Memory B cell (primary cell): ENCODE measurements at regions not wholly inside any gene's neighbourhood (a gene's known extent, or its start where the extent isn't known, plus 50 kb on each side); places are given as distances from the start of the nearest gene placed in this dataset.
"Not testable (repeated sequence)": the region's sequence is repeated elsewhere in the genome, so short reads cannot be mapped to it uniquely, and the experiment has no call there.

Experiments
- ATAC-seq: fragments of 150-1000 bp; cut with Tn5 transposase; 2 replicates; pipeline ENCODE4 v1.10.0; 2021; ENCODE audit warnings: low read depth, mild to moderate bottlenecking, moderate library complexity
- DNase-seq, 2 donors: peaks; one replicate each; pipeline ENCODE4 v3.0.0; 2022; ENCODE audit warnings: low spot score in 2 of 2
- H3K27ac Mint-ChIP-seq: one replicate; pipeline ENCODE4 v1.8.0; 2022; ENCODE audit warnings: mild to moderate bottlenecking, moderate library complexity, mixed read lengths
- H3K27me3 Mint-ChIP-seq: one replicate; pipeline ENCODE4 v1.8.0; 2022; ENCODE audit warnings: mixed read lengths
- H3K36me3 Mint-ChIP-seq: one replicate; pipeline ENCODE4 v1.8.0; 2022; ENCODE audit warnings: mild to moderate bottlenecking, mixed read lengths
- H3K4me1 Mint-ChIP-seq: one replicate; pipeline ENCODE4 v1.8.0; 2022; ENCODE audit warnings: mixed read lengths
- H3K4me3 Mint-ChIP-seq: one replicate; pipeline ENCODE4 v1.8.0; 2022; ENCODE audit warnings: mild to moderate bottlenecking, moderate library complexity, mixed read lengths
- H3K9me3 Mint-ChIP-seq: one replicate; pipeline ENCODE4 v1.8.0; 2022; ENCODE audit warnings: mixed read lengths

DNA sequence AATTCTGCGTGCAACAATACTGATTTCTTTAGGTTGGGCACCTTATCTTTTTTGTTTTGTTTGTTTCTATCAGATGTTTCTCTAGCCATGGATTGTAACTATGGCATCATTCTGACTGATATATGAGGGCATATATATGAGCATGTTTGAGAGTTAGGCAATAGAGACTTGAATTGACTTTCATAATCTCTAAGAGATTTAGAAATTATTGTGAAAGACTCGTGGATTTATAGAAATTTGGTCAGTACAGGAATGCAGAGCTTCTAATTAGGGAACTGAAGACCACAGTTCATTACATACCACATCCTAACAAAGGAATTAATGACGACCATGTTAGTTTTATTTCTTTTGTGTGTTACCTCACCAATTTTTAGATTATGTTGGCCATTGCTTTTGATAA lies 546.0 kb upstream of the GRAMD2B start:
- Mint-ChIP-seq H3K27me3 (peaks cover 3% of the 10 kb centered on the region), H3K36me3 (no peaks in the 10 kb centered on the region), H3K9me3 (no peaks in the 10 kb centered on the region), H3K4me1 (no peaks in the 10 kb centered on the region), H3K4me3 (no peak overlapping the region), H3K27ac (no peak overlapping the region)
- ATAC-seq (no peak), DNase-seq (no peak)

DNA sequence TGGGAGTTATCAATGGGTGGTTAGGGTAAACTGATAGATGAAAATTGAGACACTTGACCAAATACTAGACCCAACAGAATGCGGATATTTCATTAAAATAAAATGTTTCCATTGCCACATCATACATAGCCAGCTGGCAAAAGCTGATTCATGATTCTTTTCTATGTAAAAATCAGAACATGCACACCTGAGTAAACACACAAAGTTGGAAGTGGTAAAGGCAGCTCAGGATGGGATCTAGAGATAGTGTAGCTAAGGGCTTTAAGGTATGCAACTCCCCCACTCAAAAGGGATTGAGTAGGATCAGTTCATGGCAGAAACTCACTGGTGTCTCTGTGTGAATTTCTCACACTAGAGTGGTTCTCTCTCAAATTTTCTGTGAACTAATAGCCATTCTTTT lies 541.1 kb upstream of the GRAMD2B start:
- Mint-ChIP-seq H3K4me3 (no peak overlapping the region), H3K9me3 (no peaks in the 10 kb centered on the region), H3K27me3 (no peaks in the 10 kb centered on the region), H3K36me3 (no peaks in the 10 kb centered on the region), H3K4me1 (no peaks in the 10 kb centered on the region), H3K27ac (no peak overlapping the region)
- ATAC-seq = no peak
- DNase-seq = no peak

DNA sequence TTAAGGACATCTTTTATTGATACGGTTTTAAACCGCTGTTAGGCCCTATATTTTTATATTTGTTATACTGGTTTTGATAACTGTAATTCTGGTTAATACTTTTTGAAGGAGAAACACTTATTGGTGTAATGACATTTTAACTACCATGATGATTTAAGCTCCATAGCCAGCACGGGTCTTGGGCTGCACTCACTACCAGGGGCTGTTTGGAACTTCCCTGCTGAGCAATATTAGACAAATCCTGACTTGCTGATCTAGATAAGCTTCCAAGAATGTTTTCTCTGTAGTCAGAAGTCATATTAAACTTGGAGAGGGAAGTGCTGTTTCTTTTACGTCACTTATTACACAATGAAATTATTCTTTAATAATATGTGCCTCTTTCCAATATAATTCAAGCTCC lies 540.0 kb upstream of the GRAMD2B start:
- DNase-seq (no peak), ATAC-seq (no peak)
- Mint-ChIP-seq H3K27me3 (no peaks in the 10 kb centered on the region), H3K4me3 (no peak overlapping the region), H3K36me3 (no peaks in the 10 kb centered on the region), H3K4me1 (no peaks in the 10 kb centered on the region), H3K9me3 (no peaks in the 10 kb centered on the region), H3K27ac (no peak overlapping the region)

- Mint-ChIP-seq H3K4me3 (no peak overlapping the region), H3K9me3 (no peaks in the 10 kb centered on the region), H3K27me3 (no peaks in the 10 kb centered on the region), H3K4me1 (no peaks in the 10 kb centered on the region), H3K27ac (no peak overlapping the region), H3K36me3 (no peaks in the 10 kb centered on the region)
- no peak for DNase-seq
- no peak for ATAC-seq
Measured at GRCh38 chr5:125888358-125888757, 534.9 kb upstream of the GRAMD2B start.

DNA sequence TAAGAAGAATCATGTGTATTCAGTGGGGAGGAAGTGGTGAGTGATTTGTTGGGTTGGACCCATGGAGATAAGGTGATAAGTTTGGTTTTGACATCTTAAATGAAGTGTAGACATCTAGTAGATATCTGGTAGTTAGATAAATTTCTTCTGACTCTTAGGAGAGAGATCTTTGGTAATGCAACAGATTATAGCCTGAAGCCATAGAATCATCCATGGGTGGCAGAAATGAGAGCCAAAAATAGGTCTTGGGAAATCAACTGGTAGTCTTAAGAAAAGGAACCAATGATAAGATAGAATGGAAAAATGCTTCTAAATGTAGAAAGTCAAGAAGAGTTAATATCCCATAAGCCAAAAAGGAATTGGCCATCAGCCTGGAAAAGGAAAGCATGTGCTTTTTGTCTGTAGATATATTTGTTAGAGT lies 532.7 kb upstream of the GRAMD2B start:
- Mint-ChIP-seq H3K9me3 (no peaks in the 10 kb centered on the region), H3K27ac (no peak overlapping the region), H3K27me3 (no peaks in the 10 kb centered on the region), H3K4me3 (no peak overlapping the region), H3K36me3 (no peaks in the 10 kb centered on the region), H3K4me1 (no peaks in the 10 kb centered on the region)
- ATAC-seq (no peak), DNase-seq (no peak)

GRCh38 chr5:125891061-125891725 lies 532.0 kb upstream of the GRAMD2B start:
- Mint-ChIP-seq H3K9me3 (no peaks in the 10 kb centered on the region), H3K4me1 (no peaks in the 10 kb centered on the region), H3K4me3 (no peak overlapping the region), H3K36me3 (no peaks in the 10 kb centered on the region), H3K27me3 (no peaks in the 10 kb centered on the region), H3K27ac (no peak overlapping the region)
- DNase-seq (no peak), ATAC-seq (no peak)

GRCh38 chr5:125894383-125894782 lies 528.8 kb upstream of the GRAMD2B start:
- ATAC-seq (no peak), DNase-seq (no peak)
- Mint-ChIP-seq H3K27ac (no peak overlapping the region), H3K4me3 (no peak overlapping the region), H3K36me3 (no peaks in the 10 kb centered on the region), H3K9me3 (no peaks in the 10 kb centered on the region), H3K4me1 (no peaks in the 10 kb centered on the region), H3K27me3 (no peaks in the 10 kb centered on the region)

- Mint-ChIP-seq H3K9me3 (no peaks in the 10 kb centered on the region), H3K27me3 (no peaks in the 10 kb centered on the region), H3K4me1 (no peaks in the 10 kb centered on the region), H3K36me3 (no peaks in the 10 kb centered on the region), H3K27ac (no peak overlapping the region), H3K4me3 (no peak overlapping the region)
- no peak for ATAC-seq
- DNase-seq = no peak
Measured at GRCh38 chr5:125896368-125896767, 526.8 kb upstream of the GRAMD2B start.

GRCh38 chr5:125897089-125897488 lies 526.1 kb upstream of the GRAMD2B start:
- Mint-ChIP-seq H3K4me3 (no peak overlapping the region), H3K27ac (no peak overlapping the region), H3K27me3 (no peaks in the 10 kb centered on the region), H3K4me1 (no peaks in the 10 kb centered on the region), H3K36me3 (no peaks in the 10 kb centered on the region), H3K9me3 (no peaks in the 10 kb centered on the region)
- ATAC-seq (no peak), DNase-seq (no peak)

DNA sequence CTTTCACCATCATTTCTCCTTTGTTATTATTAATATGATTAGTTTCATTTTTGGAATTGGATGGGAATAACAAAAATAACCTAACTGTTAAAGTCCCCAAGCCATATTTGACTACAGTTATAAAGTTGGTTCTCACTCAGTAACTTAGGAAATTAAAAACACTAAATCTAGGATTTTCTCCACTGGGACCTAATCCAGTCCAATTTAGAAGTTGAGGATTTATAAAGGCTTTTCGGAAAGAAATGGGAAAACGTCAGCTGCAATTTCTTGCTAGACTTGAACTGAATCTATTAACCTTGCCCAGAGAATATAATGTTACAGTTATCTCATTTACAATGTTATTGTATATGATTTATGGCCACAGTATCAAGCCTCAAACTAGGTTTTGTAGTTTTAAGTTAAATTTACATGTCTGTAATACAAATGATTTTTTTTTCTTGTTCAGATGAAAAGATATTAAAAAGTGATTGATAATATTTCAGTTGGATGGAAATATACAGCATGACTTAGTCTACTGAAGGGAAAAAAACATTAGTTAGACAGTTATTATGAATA lies 524.3 kb upstream of the GRAMD2B start:
- no peaks in the 10 kb centered on the region for H3K36me3 Mint-ChIP-seq
- no peak overlapping the region for H3K4me3 Mint-ChIP-seq
- H3K27ac Mint-ChIP-seq = no peak overlapping the region
- H3K9me3 Mint-ChIP-seq = no peaks in the 10 kb centered on the region
- ATAC-seq (no peak), DNase-seq (no peak)
- H3K4me1 Mint-ChIP-seq = no peaks in the 10 kb centered on the region
- H3K27me3 Mint-ChIP-seq = no peaks in the 10 kb centered on the region

GRCh38 chr5:125912028-125912427 lies 511.2 kb upstream of the GRAMD2B start:
- ATAC-seq (no peak), DNase-seq (no peak)
- Mint-ChIP-seq H3K4me3 (no peak overlapping the region), H3K27ac (no peak overlapping the region), H3K36me3 (no peaks in the 10 kb centered on the region), H3K9me3 (peaks cover 9% of the 10 kb centered on the region), H3K4me1 (no peaks in the 10 kb centered on the region), H3K27me3 (no peaks in the 10 kb centered on the region)

DNA sequence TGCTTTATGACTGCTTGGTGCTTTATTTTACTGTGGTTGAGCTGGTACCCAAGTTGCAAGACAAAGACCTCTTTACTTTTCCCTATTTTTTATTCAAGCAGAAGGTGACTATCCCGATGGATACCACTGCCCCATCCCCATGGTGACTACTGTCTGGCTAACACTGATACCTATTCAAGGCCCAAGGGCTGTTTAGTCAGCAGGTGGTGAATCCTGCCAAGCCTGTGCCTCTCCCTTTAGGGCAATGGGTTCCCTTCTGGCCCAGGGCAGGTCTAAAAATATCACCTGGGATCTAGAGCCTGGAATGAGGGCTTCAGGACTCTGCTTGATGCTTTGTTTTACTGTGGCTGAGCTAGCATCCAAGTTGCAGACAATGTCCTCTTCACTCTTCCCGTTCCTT lies 510.0 kb upstream of the GRAMD2B start:
- H3K4me1 Mint-ChIP-seq = no peaks in the 10 kb centered on the region
- no peak overlapping the region for H3K27ac Mint-ChIP-seq
- H3K27me3 Mint-ChIP-seq = no peaks in the 10 kb centered on the region
- no peak overlapping the region for H3K4me3 Mint-ChIP-seq
- DNase-seq (no peak), ATAC-seq (no peak)
- peaks cover 8% of the 10 kb centered on the region for H3K9me3 Mint-ChIP-seq
- no peaks in the 10 kb centered on the region for H3K36me3 Mint-ChIP-seq

GRCh38 chr5:125914471-125914870 lies 508.7 kb upstream of the GRAMD2B start:
- no peak for DNase-seq
- Mint-ChIP-seq H3K27ac (no peak overlapping the region), H3K4me3 (no peak overlapping the region), H3K36me3 (no peaks in the 10 kb centered on the region), H3K4me1 (no peaks in the 10 kb centered on the region), H3K27me3 (no peaks in the 10 kb centered on the region), H3K9me3 (peaks cover 8% of the 10 kb centered on the region)
- ATAC-seq = no peak

- not testable (repeated sequence) for ATAC-seq, H3K4me3 Mint-ChIP-seq, DNase-seq, H3K36me3 Mint-ChIP-seq, H3K4me1 Mint-ChIP-seq, H3K27ac Mint-ChIP-seq, H3K27me3 Mint-ChIP-seq
- peaks cover 11% of the 10 kb centered on the region for H3K9me3 Mint-ChIP-seq
Measured at GRCh38 chr5:125923958-125924357, 499.3 kb upstream of the GRAMD2B start.

DNA sequence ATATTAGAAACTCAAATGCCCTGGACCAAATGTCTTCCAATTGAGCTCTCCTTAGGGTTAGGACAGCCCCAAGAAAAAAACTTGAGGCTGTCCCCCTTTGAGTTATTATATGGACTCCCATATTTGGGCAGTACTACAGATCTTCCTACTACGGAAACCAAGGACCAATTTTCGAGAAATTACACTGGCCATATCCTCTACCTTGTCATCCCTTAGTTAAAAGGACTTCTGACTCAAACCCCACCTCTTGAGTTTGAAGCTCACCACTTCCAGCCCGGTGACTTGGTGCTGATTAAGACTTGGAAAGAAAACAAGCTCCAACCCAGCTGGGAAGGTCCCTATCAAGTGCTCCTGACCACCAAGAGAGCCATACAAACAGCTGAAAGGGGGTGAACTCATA lies 497.0 kb upstream of the GRAMD2B start:
- H3K4me1 Mint-ChIP-seq = no peaks in the 10 kb centered on the region
- peaks cover 12% of the 10 kb centered on the region for H3K9me3 Mint-ChIP-seq
- no peak for DNase-seq
- no peak overlapping the region for H3K27ac Mint-ChIP-seq
- H3K27me3 Mint-ChIP-seq = peaks cover 5% of the 10 kb centered on the region
- H3K4me3 Mint-ChIP-seq = no peak overlapping the region
- ATAC-seq = no peak
- H3K36me3 Mint-ChIP-seq = peaks cover 2% of the 10 kb centered on the region
